SIG-M5 treated with dmso at 0.1 percent for 504 hours (cell line): ENCODE measurements at regions not wholly inside any gene's neighbourhood (a gene's known extent, or its start where the extent isn't known, plus 50 kb on each side); places are given as distances from the start of the nearest gene placed in this dataset.

Experiments used
- DNase-seq: peaks from one replicate; lab custom pipeline; 2025; ENCODE audit not compliant: unreplicated experiment; lab: John Stamatoyannopoulos, UW

DNA sequence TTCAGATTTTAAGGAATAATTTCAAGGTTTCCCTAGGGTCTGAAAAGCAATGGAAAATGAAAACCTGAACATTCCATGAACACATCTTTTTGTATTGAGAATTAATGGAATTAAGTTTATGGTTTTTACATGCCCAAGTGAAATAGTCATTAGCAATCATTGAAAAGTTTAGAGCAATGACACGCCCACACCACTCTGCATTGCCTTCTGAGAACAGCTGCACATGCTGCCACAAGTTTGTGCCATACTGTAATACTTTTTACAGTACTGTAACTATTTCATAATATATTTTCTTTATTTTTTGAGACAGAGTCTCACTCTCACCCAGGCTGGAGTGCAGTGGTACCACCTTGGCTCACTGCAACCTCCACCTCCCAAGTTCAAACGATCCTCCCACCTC lies 345.2 kb upstream of the PMFBP1 start:
- DNase-seq: no peak

DNA sequence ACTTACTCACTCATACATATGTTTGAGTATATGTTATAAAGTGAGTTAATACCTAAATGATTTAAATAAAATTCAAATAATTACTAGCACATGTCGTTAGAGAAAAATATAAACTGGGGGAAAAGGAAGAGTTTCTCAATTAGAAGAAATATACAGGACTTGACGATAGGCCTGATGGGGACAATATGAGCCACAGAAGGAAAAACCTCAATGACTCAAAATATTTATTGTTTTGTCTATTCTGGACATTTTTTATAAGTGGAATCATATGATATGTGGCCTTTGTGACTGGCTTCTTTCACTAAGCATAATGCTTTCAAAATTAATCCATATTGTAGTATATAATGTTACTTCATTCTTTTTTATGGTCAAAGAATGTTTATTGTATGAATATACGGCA lies 339.2 kb upstream of the PMFBP1 start:
- DNase-seq: no peak

DNA sequence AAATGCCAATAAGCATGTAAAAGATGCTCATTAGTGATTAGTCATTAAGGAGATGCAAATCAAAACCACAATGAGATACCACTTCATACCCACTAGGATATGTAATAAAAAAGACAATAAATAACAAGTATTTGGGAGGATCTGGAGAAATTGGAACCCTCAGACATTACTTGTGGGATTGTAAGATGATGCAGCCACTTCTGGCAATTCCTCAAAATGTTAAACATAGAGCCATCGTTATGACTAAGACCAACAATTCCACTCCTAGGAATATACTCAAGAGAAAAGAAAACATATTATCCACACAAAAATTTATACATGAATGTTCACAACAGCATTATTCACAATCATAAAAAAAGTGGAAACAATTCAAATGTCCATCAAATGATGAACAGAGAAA lies 336.2 kb upstream of the PMFBP1 start:
- DNase-seq: no peak

DNA sequence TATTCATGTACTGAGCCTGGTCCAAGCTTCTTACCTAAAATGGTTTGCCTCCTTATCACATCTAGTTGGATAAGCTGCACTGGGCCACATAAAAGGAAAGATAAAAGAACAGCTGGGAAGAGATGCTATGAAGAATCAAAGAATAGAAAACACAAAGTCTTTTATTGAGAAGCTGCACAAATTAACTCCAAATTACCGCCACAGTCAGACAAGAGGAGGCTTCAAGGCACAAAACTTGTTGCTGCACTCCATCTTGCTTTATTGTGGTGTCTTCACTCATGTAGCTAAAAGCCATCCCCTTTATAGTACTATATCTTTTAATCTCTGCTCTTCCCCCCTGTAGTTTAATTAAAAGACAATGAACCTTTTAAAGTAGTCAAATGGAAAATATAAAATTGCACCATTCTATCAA lies 330.6 kb upstream of the PMFBP1 start:
- DNase-seq: no peak

DNA sequence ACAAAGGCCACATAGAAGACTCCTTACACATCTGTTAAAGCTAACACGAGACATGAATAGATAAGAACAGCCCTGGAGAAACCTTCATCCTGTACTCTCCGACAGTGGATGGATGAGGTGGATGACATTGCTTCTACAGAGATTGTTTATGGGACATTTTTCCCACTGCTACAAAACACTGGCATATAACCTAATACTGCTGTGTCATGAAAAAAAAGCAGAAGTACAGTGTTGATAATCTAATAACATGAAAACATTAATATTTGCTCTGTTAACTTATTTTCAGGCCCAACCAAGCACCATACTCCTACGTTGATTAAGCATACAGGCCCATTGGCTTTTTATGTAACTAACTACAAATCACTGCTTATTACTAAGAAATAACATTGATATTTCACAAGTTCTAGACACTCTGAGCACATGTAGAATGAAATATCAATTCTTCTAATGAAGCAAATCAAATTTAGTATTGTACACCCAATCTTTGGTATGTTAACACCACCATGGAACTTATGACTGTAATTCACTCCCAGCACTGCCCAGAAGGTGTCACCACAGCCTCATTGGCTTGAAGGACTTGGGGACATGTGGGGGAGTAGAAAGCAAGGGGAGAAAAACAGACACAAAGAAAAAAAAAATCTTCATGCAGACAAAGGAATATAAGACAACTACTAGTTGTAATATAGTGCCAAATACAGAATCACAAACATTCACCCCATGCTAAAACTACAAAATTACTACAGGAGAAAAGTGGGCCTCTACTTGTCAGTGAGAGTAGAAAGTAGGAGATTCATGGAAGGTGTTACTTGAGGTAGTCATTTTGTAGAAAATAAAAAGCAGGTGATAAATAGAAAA lies 330.0 kb upstream of the PMFBP1 start:
- DNase-seq: peak; percentile 44

DNA sequence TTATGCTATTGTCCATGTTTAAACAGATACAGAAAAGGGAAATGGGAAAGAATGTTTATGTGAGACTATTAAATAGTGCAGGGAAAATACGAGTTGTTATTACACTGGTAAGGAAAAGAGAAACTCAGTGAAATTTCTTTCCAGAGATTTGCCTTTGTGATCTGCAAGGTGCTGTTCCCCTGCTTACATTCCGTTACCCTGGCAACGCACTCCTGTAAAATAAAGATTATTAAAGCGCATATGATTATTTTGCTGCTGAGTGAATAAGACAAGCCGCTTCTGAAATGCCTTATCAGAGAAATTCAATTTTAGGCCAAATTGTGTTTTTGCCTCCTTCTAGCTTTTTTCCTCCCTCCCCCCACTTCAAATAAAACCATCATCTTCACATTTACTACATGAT lies 328.6 kb upstream of the PMFBP1 start:
- no peak for DNase-seq

DNA sequence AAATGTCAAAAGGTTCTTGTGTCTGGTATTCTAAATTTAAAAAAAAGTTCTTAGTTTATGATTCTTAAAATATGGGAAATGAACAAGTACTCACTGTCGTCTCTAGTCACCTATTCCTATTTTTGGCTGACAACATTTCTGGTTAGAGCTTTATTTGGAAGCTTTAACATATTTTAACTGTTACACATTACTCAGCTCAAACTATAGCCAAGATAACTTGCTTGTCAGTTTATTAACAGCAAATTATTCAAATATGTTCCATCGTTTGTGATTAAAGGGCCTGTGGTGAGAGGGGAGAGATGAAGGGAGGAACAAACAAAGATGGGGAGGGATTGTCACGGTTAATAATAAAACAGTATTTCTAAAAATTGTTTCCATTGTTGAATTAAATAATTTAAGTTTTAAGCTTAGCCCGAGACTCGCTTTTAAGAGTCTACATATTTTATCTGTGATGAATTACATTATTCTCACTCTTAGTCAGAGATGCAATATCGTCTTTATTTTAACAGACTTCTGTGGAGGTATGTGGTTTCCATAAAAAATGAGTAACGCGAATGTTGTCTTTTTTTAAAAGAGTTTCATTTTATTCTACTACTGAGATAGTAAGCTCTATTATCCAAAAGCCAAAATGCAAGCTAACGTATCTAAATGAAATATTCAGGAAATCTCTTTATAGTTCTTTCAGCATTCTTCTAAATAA lies 321.9 kb upstream of the PMFBP1 start:
- DNase-seq: no peak

DNA sequence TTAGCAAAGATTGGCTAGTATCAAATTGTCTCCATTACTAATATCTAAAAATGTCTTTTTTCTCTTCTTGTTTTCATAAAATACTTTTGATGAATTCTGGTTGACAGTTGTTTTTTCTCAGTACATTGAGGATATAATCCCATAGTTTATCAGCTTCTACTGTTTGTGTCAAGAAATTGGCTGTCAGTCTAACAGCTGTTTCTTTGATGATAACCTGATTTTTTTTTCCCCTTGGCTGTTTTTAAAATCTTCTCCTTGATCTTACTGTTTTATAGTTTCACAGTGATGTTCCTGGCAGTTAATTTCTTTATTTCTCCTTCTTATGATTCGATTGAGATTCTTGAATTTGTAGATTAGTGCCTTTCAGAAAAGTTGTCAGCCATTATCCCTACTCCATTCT lies 315.3 kb upstream of the PMFBP1 start:
- DNase-seq: no peak

DNA sequence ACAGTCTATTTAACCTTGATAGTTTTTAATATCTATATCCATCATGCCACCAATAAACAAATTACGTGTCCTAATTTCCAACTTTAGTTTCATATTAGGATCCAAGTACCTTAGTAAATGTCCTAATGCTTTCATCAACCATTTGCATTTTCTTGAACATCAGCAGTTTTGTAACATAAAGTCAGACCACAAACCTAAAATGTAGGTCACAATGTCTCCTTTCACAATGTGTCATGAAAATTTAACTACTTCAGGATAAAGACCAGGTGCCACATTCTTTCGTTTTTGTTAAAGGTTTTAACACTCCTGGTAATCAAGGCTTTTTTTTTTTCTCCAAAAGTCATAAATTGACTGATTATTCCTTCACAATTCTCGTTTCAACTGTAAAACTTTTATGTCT lies 310.7 kb upstream of the PMFBP1 start:
- no peak for DNase-seq

DNA sequence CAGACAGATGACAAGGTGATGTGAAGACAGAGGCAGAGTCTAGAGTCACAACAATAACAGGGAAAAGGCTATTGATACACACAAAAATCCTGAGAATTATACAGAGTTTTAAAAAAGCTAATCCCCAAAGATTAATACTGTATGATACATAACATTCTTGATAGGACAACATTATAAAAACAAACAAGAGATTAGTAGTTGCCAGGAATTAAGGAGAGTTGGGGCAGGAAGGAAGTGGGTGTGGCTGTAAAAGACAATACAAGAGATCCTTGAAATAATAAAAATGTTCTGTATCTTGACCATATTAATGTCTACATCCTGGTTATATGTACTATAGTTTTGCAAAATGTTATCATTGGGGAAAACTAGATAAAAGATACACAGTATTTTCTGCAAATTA lies 309.5 kb upstream of the PMFBP1 start:
- DNase-seq: no peak

DNA sequence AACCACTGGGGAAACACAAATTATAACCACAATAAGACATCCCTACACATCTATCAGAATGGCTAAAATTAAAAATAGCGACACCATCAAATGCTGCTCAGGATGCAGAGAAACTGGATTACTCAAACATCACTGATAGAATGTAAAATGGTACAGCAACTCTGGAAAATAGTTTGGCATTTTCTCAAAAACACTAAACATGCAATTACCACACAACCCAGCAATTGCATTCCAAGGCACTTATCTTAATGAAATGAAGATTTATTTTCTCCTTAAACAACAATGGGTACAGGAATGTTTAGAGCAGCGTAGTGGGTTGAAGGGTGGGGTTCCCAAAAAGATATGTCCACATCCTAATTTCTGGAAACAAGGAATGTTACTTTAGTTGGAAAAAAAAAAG lies 309.0 kb upstream of the PMFBP1 start:
- DNase-seq: no peak

DNA sequence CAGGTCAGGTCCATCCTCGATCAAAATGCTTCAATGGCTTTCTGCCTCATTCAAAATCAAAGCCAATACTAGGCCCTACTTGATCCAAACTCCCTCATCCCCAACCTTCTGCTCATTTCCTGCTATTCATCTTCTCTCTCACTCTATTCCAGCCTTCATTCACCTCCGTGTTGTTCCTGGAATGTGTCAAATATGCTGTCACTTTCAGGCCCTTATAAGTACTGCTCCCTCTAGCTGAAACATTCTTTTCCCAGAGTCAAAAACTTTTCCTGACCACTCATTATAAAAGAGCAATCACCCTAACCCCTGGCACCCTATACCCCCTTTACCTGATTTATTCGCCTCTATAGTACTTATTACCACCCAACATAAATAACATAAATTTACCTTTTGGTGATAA lies 303.7 kb upstream of the PMFBP1 start:
- no peak for DNase-seq

DNA sequence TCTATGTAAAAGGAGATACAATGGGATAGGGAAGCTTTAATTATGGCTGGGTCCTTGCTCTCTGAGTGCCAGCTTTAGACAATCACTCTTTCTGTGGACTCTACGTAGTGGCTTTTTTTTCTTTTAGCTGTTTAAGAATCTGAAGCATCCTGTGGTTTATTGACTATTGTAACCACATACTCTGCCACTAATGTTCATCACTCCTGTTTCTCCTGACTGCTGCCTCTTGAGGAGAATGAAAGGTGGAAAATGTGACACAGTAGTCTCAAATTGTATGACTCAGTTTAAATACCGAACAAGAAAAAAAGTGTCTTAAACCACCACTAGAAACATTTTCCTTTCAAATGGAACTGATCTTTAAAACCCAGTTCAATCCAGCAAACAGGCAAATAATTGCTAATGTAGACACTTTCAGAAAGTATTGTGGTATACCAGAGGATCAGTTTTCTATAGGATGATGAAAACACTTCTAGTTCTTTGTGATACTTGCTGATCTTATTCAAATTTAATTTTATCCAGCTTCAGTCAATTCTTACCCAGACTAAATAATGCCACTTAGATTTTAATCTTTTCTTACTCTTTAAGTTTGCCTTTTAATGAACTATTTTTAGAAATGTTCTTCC lies 302.7 kb upstream of the PMFBP1 start:
- DNase-seq: no peak

DNA sequence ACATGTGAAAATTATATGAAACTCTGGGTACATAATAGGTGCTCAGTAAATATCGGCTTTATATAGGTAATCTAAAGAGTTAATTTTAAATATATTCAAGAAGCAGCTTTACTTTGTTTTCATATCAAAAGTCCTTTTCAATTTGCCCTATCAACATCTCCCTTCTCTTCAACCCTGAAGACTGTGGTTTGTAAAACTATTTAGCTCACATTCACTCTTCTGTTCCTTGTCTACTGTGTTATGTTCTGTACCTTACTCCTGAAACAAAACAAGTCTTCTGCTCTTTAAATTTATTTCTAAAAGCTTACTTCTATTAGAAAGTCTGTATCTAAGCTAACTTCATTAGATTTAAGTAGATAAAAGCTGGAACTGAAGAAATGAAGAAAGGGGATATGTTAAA lies 301.7 kb upstream of the PMFBP1 start:
- DNase-seq: no peak

DNA sequence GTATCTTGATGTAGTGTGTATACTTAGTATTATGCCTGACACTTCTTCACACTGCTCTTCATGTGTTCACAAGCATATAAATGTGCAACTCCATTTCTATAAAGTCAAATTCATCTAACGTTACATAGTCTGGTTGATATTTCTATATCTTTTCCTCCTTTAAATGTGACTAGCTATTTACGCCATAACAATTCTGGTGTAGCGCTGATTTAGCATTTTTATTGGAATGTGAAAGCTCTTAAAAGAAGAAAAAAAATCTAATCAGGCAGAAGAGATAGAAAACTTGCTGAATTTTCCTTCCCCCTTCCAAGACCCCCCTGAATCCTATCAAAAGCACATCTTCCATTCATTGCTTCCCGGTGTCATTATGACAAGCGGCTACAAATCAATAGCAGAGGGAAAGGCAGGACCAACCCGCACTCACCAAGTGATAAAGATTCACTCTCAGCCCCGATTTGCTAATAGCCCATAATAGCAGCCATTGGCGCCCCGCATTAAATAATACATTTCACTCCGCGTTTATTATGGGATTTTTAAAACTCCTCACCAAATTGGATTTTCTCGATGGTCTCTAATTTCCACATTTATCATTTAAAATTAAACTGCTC lies 299.5 kb upstream of the PMFBP1 start:
- DNase-seq: no peak

DNA sequence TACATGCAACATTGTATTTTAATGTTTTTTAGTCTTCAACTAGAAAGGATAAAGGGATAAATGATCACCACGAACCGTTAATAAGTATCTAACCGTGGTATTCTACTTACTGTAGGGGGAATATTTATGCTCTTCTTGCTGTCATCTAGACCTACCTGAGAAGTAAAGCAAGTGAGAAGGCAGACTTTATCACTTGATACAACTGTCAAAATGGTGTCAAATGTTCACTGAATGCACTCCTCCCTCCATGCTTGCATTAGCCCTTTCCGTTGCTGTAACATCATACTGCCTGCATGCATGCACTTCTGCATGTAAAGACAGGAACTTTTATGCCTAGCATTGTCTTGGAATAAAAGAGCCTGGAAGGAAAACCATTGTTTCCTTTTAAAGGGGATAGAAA lies 298.6 kb upstream of the PMFBP1 start:
- DNase-seq: no peak

DNA sequence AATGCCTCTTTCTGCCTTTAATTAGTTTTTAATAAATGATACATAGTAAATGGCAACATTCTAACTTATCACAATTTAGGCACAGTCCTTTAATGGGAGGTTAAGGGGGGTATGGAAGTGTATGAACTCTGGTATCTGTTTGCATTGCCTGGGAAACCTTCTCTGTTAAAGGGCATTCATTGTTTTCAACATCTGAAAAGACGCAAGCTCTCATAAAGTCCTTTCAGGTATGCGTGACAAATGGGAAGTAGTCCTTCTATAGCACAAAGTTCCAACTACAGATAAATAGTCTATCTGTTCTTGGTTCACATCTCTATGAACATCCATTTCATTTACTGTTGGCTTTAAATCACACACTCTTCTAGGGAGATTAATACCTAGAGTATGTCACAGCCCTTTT lies 298.0 kb upstream of the PMFBP1 start:
- DNase-seq: no peak

DNA sequence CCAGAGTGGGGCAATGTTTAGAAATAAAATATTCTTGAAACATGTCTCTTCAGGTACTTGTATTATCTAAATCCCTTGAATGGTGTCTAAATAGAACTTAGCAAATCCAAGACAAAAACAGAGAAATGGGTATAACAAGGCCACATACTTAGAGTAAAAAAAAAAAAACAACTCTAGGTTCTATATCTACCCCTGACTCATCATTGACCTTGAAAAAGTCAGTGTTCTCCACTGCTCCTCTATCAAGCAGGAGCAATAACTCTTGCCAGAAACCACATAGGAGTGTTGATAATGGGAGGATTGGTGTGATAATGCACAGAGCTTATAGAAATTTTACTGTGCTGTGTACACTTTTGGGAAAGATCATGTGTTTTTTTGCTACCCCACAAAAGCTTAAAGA lies 296.6 kb upstream of the PMFBP1 start:
- DNase-seq: no peak

DNA sequence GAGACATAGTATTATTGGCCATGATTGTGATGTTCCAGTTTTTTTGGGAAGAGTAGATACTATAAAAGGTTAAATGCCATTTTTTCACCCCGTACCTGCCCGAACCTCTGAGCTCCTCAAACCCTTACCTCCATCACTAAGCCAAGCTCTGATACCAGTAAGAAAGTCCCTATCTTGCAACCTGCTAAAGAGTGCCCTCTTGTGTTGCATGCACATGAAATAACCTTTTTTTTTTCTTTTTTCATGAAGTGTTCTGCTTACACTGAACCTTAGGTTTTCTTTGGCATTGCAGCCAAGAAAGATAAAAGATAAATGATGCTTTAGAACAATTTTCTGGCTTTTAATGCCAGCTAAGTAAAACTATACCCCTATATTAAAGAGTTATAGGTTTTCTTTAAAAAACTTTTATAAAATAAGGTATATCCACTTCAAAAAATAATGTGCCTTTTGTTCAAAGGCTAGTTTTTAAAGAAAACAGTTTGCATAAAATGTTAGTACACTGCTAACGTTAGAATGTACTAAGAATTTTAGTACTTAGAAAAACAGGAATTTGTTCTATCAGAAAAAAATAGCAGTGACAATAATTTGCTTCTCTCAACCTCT lies 295.3 kb upstream of the PMFBP1 start:
- peak; percentile 69 for DNase-seq

DNA sequence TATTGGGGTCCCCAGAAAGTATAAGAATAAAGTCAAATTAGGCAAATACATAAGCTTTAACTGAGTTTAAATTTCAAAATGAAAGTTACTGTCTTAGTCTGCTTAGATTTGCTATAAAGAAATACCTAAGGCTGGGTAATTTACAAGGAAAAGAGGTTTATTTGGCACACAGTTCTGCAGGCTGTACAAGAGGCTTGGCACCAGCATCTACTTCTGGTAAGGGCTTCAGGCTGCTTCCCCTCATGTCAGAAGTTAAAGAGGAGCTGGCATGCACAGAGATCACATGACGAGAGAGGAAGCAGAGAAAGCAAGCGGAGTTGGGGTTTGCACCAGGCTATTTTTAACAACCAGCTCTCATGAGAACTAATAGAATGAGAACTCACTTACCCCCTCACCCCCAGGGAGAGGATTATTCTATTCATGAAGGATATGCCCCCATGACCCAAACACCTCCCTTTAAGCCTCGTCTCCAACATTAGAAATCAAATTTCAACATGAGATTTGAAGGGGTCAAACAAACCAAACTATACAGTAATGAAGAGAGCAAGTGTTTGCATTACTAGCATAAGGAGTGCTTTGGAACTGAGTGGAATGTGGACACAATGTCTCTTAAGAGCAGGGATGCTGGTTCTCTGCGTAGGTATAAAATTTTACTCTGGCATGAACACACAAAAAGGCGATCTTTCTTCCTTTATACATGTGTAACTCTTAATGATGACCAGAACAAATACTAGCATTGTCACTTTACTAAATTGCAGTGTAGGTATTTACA lies 292.8 kb upstream of the PMFBP1 start:
- no peak for DNase-seq

DNA sequence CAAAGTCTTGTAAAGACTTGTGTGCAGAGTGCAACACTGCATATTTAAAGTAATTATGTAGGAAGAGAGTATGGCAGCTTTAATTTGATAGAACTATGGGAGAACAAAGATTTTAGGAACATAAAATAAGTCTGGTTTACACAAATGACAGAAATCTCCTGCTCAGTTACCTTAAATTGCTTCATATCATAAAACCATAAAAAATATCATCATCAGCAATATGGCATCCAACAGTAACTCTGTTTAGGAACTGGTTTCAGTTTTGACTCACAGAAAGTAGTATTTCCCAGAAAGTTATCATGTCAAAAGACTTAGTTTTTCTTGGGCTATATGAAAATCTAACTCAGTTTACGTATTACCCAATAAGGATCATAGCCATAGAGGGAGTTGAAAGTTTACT lies 292.1 kb upstream of the PMFBP1 start:
- DNase-seq: no peak
